ENCODE measurements at regions not wholly inside any gene's neighbourhood (a gene's known extent, or its start where the extent isn't known, plus 50 kb on each side); places are given as distances from the start of the nearest gene placed in this dataset.

GRCh38 chrX:20952180-20952579 lies 422.0 kb upstream of the CNKSR2 start:
- H3K9me3 ChIP-seq (ENCODE audit: low read length) = peaks cover 7% of the 10 kb centered on the region; the same call in 1 of the 2 replicates

GRCh38 chrX:20951016-20951810 lies 423.0 kb upstream of the CNKSR2 start:
- Histone ChIP-seq H3K27ac (ENCODE audit: low read length) (no peak overlapping the region), H3K9me3 (ENCODE audit: low read length) (peaks cover 4% of the 10 kb centered on the region; the same call in 1 of the 2 replicates), H3K4me2 (ENCODE audit: low read depth, low read length, poor library complexity, severe bottlenecking) (no peak overlapping the region), H3K4me1 (ENCODE audit: low read length) (no peaks in the 10 kb centered on the region), H3K4me3 (ENCODE audit: low read length) (no peak overlapping the region), H3K36me3 (ENCODE audit: insufficient read depth, low read length) (no peaks in the 10 kb centered on the region), H3K27me3 (ENCODE audit: low read length) (no peaks in the 10 kb centered on the region), H3K79me2 (ENCODE audit: low read length) (no peaks in the 10 kb centered on the region), H3K9ac (ENCODE audit: low read length) (no peak overlapping the region), H3K9me2 (replicated peaks; ENCODE audit: insufficient read depth, low read length) (no peaks in the 10 kb centered on the region), H4K20me1 (ENCODE audit: insufficient read depth, low read depth, low read length) (no peaks in the 10 kb centered on the region), H2AFZ (ENCODE audit: low read length) (no peak overlapping the region)
- DNase-seq = no peak

More at GRCh38 chrX:20952180-20952579, 422.0 kb upstream of the CNKSR2 start:
- Histone ChIP-seq H3K27me3 (ENCODE audit: low read length) (no peaks in the 10 kb centered on the region), H3K4me3 (ENCODE audit: low read length) (no peak overlapping the region), H3K9ac (ENCODE audit: low read length) (no peak overlapping the region), H3K4me2 (ENCODE audit: low read depth, low read length, poor library complexity, severe bottlenecking) (no peak overlapping the region), H3K36me3 (ENCODE audit: insufficient read depth, low read length) (no peaks in the 10 kb centered on the region), H3K4me1 (ENCODE audit: low read length) (no peaks in the 10 kb centered on the region), H3K79me2 (ENCODE audit: low read length) (no peaks in the 10 kb centered on the region), H4K20me1 (ENCODE audit: insufficient read depth, low read depth, low read length) (no peaks in the 10 kb centered on the region), H3K27ac (ENCODE audit: low read length) (no peak overlapping the region), H3K9me2 (replicated peaks; ENCODE audit: insufficient read depth, low read length) (no peaks in the 10 kb centered on the region), H2AFZ (ENCODE audit: low read length) (no peak overlapping the region)
- DNase-seq = no peak

- Histone ChIP-seq H3K79me2 (ENCODE audit: low read length) (no peaks in the 10 kb centered on the region), H3K36me3 (ENCODE audit: insufficient read depth, low read length) (no peaks in the 10 kb centered on the region), H3K4me2 (ENCODE audit: low read depth, low read length, poor library complexity, severe bottlenecking) (no peak overlapping the region), H3K27ac (ENCODE audit: low read length) (no peak overlapping the region), H3K27me3 (ENCODE audit: low read length) (no peaks in the 10 kb centered on the region), H3K9me2 (replicated peaks; ENCODE audit: insufficient read depth, low read length) (no peaks in the 10 kb centered on the region), H3K9ac (ENCODE audit: low read length) (no peak overlapping the region), H3K4me3 (ENCODE audit: low read length) (no peak overlapping the region), H3K4me1 (ENCODE audit: low read length) (no peaks in the 10 kb centered on the region), H4K20me1 (ENCODE audit: insufficient read depth, low read depth, low read length) (no peaks in the 10 kb centered on the region), H2AFZ (ENCODE audit: low read length) (no peak overlapping the region), H3K9me3 (ENCODE audit: low read length) (no peaks in the 10 kb centered on the region)
- DNase-seq = no peak
Observed at GRCh38 chrX:20947411-20947912, 426.8 kb upstream of the CNKSR2 start.

GRCh38 chrX:20913760-20914159 lies 460.5 kb upstream of the CNKSR2 start:
- DNase-seq = no peak
- Histone ChIP-seq H3K27me3 (ENCODE audit: low read length) (no peaks in the 10 kb centered on the region), H3K36me3 (ENCODE audit: insufficient read depth, low read length) (no peaks in the 10 kb centered on the region), H3K9me2 (replicated peaks; ENCODE audit: insufficient read depth, low read length) (no peaks in the 10 kb centered on the region), H3K9me3 (ENCODE audit: low read length) (peaks cover 12% of the 10 kb centered on the region), H3K79me2 (ENCODE audit: low read length) (no peaks in the 10 kb centered on the region), H3K27ac (ENCODE audit: low read length) (no peak overlapping the region), H2AFZ (ENCODE audit: low read length) (no peak overlapping the region), H3K4me3 (ENCODE audit: low read length) (no peak overlapping the region), H3K9ac (ENCODE audit: low read length) (no peak overlapping the region), H4K20me1 (ENCODE audit: insufficient read depth, low read depth, low read length) (no peaks in the 10 kb centered on the region), H3K4me2 (ENCODE audit: low read depth, low read length, poor library complexity, severe bottlenecking) (no peak overlapping the region), H3K4me1 (ENCODE audit: low read length) (no peaks in the 10 kb centered on the region)

GRCh38 chrX:20906571-20906970 lies 467.6 kb upstream of the CNKSR2 start:
- no peak overlapping the region for H3K9ac ChIP-seq (ENCODE audit: low read length)
- H4K20me1 ChIP-seq (ENCODE audit: insufficient read depth, low read depth, low read length) = no peaks in the 10 kb centered on the region
- H2AFZ ChIP-seq (ENCODE audit: low read length) = no peak overlapping the region
- no peaks in the 10 kb centered on the region for H3K36me3 ChIP-seq (ENCODE audit: insufficient read depth, low read length)
- no peak for DNase-seq
- no peaks in the 10 kb centered on the region for H3K79me2 ChIP-seq (ENCODE audit: low read length)
- no peak overlapping the region for H3K27ac ChIP-seq (ENCODE audit: low read length)
- H3K9me2 ChIP-seq (replicated peaks; ENCODE audit: insufficient read depth, low read length) = no peaks in the 10 kb centered on the region
- H3K27me3 ChIP-seq (ENCODE audit: low read length) = no peaks in the 10 kb centered on the region
- peaks cover 16% of the 10 kb centered on the region for H3K9me3 ChIP-seq (ENCODE audit: low read length)
- no peak overlapping the region for H3K4me2 ChIP-seq (ENCODE audit: low read depth, low read length, poor library complexity, severe bottlenecking)
- no peaks in the 10 kb centered on the region for H3K4me1 ChIP-seq (ENCODE audit: low read length)
- H3K4me3 ChIP-seq (ENCODE audit: low read length) = no peak overlapping the region

GRCh38 chrX:20884565-20884964 lies 489.7 kb upstream of the CNKSR2 start:
- H3K79me2 ChIP-seq (ENCODE audit: low read length) = no peaks in the 10 kb centered on the region
- H3K9me3 ChIP-seq (ENCODE audit: low read length) = peaks cover 18% of the 10 kb centered on the region
- no peaks in the 10 kb centered on the region for H3K9me2 ChIP-seq (replicated peaks; ENCODE audit: insufficient read depth, low read length)
- no peak overlapping the region for H3K4me3 ChIP-seq (ENCODE audit: low read length)
- no peak overlapping the region for H2AFZ ChIP-seq (ENCODE audit: low read length)
- no peaks in the 10 kb centered on the region for H4K20me1 ChIP-seq (ENCODE audit: insufficient read depth, low read depth, low read length)
- H3K9ac ChIP-seq (ENCODE audit: low read length) = no peak overlapping the region
- H3K27me3 ChIP-seq (ENCODE audit: low read length) = no peaks in the 10 kb centered on the region
- no peak overlapping the region for H3K27ac ChIP-seq (ENCODE audit: low read length)
- no peak for DNase-seq
- H3K4me2 ChIP-seq (ENCODE audit: low read depth, low read length, poor library complexity, severe bottlenecking) = no peak overlapping the region
- no peaks in the 10 kb centered on the region for H3K4me1 ChIP-seq (ENCODE audit: low read length)
- no peaks in the 10 kb centered on the region for H3K36me3 ChIP-seq (ENCODE audit: insufficient read depth, low read length)

- Histone ChIP-seq H3K4me2 (ENCODE audit: low read depth, low read length, poor library complexity, severe bottlenecking) (no peak overlapping the region), H3K4me3 (ENCODE audit: low read length) (no peak overlapping the region), H3K4me1 (ENCODE audit: low read length) (no peaks in the 10 kb centered on the region), H3K27me3 (ENCODE audit: low read length) (no peaks in the 10 kb centered on the region), H3K9me3 (ENCODE audit: low read length) (peaks cover 5% of the 10 kb centered on the region), H3K9me2 (replicated peaks; ENCODE audit: insufficient read depth, low read length) (no peaks in the 10 kb centered on the region), H3K9ac (ENCODE audit: low read length) (no peak overlapping the region), H4K20me1 (ENCODE audit: insufficient read depth, low read depth, low read length) (no peaks in the 10 kb centered on the region), H3K79me2 (ENCODE audit: low read length) (no peaks in the 10 kb centered on the region), H2AFZ (ENCODE audit: low read length) (no peak overlapping the region), H3K36me3 (ENCODE audit: insufficient read depth, low read length) (no peaks in the 10 kb centered on the region), H3K27ac (ENCODE audit: low read length) (no peak overlapping the region)
- no peak for DNase-seq
Observed at GRCh38 chrX:20863649-20864048, 510.6 kb upstream of the CNKSR2 start.

GRCh38 chrX:20861113-20861512 lies 513.1 kb upstream of the CNKSR2 start:
- Histone ChIP-seq H3K79me2 (ENCODE audit: low read length) (no peaks in the 10 kb centered on the region), H4K20me1 (ENCODE audit: insufficient read depth, low read depth, low read length) (no peaks in the 10 kb centered on the region), H3K27ac (ENCODE audit: low read length) (no peak overlapping the region), H3K27me3 (ENCODE audit: low read length) (no peaks in the 10 kb centered on the region), H3K9ac (ENCODE audit: low read length) (no peak overlapping the region), H3K9me2 (replicated peaks; ENCODE audit: insufficient read depth, low read length) (no peaks in the 10 kb centered on the region), H3K36me3 (ENCODE audit: insufficient read depth, low read length) (no peaks in the 10 kb centered on the region), H3K4me2 (ENCODE audit: low read depth, low read length, poor library complexity, severe bottlenecking) (no peak overlapping the region), H3K9me3 (ENCODE audit: low read length) (no peaks in the 10 kb centered on the region; the same call in 1 of the 2 replicates), H2AFZ (ENCODE audit: low read length) (no peak overlapping the region), H3K4me3 (ENCODE audit: low read length) (no peak overlapping the region), H3K4me1 (ENCODE audit: low read length) (no peaks in the 10 kb centered on the region)
- DNase-seq = no peak
